ENCODE measurements at regions not wholly inside any gene's neighbourhood (a gene's known extent, or its start where the extent isn't known, plus 50 kb on each side); places are given as distances from the start of the nearest gene placed in this dataset.

DNA sequence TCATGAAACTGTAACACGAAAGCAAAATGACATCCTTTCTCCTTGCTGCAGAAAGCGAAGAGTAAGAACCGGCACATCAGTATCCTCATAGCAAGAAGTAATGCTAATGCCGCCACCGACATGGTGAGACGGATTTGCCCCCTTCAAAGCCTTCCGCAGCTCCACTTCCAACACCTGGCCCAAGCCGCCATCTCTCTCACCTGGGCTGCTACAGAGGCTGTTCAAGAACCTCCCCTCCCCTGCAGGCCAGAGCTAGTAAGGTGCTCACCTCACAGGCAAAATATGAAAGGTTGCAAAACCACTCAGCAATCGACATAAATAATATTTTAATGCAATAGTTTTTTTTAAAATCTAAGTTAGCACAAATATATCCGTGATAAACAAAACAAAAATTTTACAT, 123.9 kb upstream of the FRMD4A start:
- no peak for TF ChIP-seq CTCF (conservative IDR thresholded peaks at IDR 0.05; ENCODE audit: low read depth)
- H3K27ac ChIP-seq, result no peak overlapping the region
- ChIA-PET CTCF (no interaction called here), POLR2A (ENCODE audit: low non-redundant PET) (no interaction called here)
- DNase-seq (ENCODE audit: low spot score), result no peak

GRCh38 chr10:14454206-14454605, 123.5 kb upstream of the FRMD4A start:
- DNase-seq (ENCODE audit: low spot score), result no peak
- POLR2A ChIA-PET (ENCODE audit: low non-redundant PET), result no interaction called here
- CTCF ChIA-PET, result no interaction called here
- TF ChIP-seq CTCF (conservative IDR thresholded peaks at IDR 0.05; ENCODE audit: low read depth), result no peak
- H3K27ac ChIP-seq, result no peak overlapping the region

DNA sequence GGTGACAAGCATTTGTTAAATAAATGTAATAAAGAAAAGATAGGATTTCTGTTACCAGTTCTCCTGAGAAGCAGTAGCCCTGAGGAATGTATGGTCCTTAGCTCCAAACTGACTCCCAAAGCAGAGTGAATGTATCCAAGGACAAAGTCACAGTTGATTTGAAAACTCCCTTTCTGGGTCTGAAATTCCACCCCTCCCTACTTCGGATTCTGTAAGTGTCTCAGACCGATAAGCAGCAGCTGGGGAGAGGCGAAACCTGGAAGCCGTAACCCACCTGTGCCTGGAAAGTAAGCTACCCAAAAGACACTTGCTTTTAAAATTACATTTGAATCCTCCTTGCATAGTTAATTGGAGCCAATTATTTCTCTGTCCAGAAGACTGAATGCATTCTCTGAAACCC, 122.9 kb upstream of the FRMD4A start:
- no peak for TF ChIP-seq CTCF (conservative IDR thresholded peaks at IDR 0.05; ENCODE audit: low read depth)
- CTCF ChIA-PET, result no interaction called here
- POLR2A ChIA-PET (ENCODE audit: low non-redundant PET), result no interaction called here
- no peak overlapping the region for H3K27ac ChIP-seq
- DNase-seq (ENCODE audit: low spot score), result no peak

DNA sequence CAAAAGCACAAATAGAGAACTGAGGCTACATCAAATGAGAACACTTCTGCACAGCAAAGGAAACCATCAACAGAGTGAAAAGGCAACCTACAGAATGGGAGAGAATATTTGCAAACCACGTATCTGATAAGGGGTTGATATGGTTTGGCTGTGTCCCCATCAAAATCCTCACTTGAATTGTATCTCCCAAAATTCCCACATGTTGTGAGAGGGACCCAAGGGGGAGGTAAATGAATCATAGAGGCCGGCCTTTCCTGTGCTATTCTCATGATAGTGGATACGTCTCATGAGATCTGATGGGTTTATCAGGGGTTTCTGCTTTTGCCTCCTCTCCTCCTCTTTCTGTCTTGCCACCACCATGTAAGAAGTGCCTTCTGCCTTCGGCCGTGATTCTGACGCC, 120.6 kb upstream of the FRMD4A start:
- ChIA-PET CTCF (no interaction called here), POLR2A (ENCODE audit: low non-redundant PET) (no interaction called here)
- TF ChIP-seq CTCF (conservative IDR thresholded peaks at IDR 0.05; ENCODE audit: low read depth), result no peak
- no peak for DNase-seq (ENCODE audit: low spot score)
- no peak overlapping the region for H3K27ac ChIP-seq

GRCh38 chr10:14450041-14450491, 119.3 kb upstream of the FRMD4A start:
- no peak for TF ChIP-seq CTCF (conservative IDR thresholded peaks at IDR 0.05; ENCODE audit: low read depth)
- no peak overlapping the region for H3K27ac ChIP-seq
- no peak for DNase-seq (ENCODE audit: low spot score)
- CTCF ChIA-PET, result interaction anchor here (0.7 kb wide), 1 partner anchor 11 kb away, joined by 3 read pairs; no protein-coding TSS in a partner anchor
- POLR2A ChIA-PET (ENCODE audit: low non-redundant PET), result no interaction called here

DNA sequence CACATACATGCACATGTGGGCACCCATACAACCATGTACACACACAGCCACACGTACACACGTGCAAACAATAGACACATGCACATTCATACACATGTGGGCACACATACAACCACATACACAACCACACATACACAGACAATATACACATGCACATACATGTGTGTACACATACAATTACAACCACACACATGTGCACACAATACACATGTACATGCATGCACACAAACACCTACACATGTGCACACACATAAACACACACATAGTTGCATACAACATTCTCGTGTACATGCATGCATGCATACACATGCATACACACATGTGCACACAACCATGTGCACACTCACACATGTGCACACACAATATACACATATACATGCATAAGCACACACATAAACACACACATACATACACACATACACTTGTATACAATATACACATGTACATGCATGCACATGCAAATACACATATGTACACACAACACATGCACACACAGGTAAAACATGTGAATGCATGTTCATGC, 118.6 kb upstream of the FRMD4A start:
- H3K27ac ChIP-seq, result no peak overlapping the region
- POLR2A ChIA-PET (ENCODE audit: low non-redundant PET), result no interaction called here
- no peak for TF ChIP-seq CTCF (conservative IDR thresholded peaks at IDR 0.05; ENCODE audit: low read depth)
- DNase-seq (ENCODE audit: low spot score), result no peak
- CTCF ChIA-PET, result no interaction called here

Data from RWPE1 (cell line).